ENCODE measurements at regions not wholly inside any gene's neighbourhood (a gene's known extent, or its start where the extent isn't known, plus 50 kb on each side); places are given as distances from the start of the nearest gene placed in this dataset.

DNA sequence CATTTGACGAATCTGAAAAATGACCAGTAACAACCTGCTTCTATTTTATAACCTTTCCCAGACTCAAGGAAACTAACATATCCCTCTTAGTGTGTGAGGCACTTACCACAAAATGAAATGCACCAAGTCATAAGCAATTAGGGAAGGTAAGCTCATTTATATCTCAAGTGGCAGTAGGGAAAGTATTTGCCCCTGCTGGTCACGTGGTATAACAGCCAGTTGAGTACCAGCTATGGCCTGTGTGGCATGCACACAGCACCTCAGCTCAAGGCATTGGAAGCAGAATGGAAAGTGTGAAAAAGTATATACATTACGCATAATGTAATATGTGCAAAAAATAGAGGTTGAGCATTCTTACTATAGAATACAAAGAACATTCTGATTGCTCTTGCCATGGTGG lies 178.3 kb upstream of the GYPA start:
- no peaks in the 10 kb centered on the region for H4K20me1 ChIP-seq (ENCODE audit: control insufficient read depth, insufficient read depth, low read depth, low read length)
- no peak for TF ChIP-seq EZH2phosphoT487 (IDR thresholded peaks at IDR 0.05; ENCODE audit: borderline replicate concordance, low read length)
- TF ChIP-seq, protein P1, sequence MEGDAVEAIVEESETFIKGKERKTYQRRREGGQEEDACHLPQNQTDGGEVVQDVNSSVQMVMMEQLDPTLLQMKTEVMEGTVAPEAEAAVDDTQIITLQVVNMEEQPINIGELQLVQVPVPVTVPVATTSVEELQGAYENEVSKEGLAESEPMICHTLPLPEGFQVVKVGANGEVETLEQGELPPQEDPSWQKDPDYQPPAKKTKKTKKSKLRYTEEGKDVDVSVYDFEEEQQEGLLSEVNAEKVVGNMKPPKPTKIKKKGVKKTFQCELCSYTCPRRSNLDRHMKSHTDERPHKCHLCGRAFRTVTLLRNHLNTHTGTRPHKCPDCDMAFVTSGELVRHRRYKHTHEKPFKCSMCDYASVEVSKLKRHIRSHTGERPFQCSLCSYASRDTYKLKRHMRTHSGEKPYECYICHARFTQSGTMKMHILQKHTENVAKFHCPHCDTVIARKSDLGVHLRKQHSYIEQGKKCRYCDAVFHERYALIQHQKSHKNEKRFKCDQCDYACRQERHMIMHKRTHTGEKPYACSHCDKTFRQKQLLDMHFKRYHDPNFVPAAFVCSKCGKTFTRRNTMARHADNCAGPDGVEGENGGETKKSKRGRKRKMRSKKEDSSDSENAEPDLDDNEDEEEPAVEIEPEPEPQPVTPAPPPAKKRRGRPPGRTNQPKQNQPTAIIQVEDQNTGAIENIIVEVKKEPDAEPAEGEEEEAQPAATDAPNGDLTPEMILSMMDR (IDR thresholded peaks at IDR 0.05; ENCODE audit: low read depth, low read length, poor library complexity, severe bottlenecking) = no peak
- no peaks in the 10 kb centered on the region for H3K27me3 ChIP-seq (ENCODE audit: control insufficient read depth, low read length)
- no peak overlapping the region for H3K4me3 ChIP-seq (ENCODE audit: low read length)
- H3K79me2 ChIP-seq (ENCODE audit: control insufficient read depth, low read length) = no peaks in the 10 kb centered on the region
- no peak overlapping the region for H3K4me2 ChIP-seq (ENCODE audit: low read length)
- H3F3A ChIP-seq (ENCODE audit: control insufficient read depth, insufficient read depth) = no peaks in the 10 kb centered on the region
- no peak overlapping the region for H3K27ac ChIP-seq (ENCODE audit: low read depth, low read length)
- H3K4me1 ChIP-seq (ENCODE audit: control insufficient read depth, low read length) = no peaks in the 10 kb centered on the region
- no peaks in the 10 kb centered on the region for H3K36me3 ChIP-seq (ENCODE audit: control insufficient read depth, low read length)
- H3K9me3 ChIP-seq (ENCODE audit: control insufficient read depth, insufficient read depth, low read length) = no peaks in the 10 kb centered on the region; the same call in 1 of the 2 replicates
- H3K9me2 ChIP-seq (replicated peaks; ENCODE audit: control insufficient read depth, low read length) = no peaks in the 10 kb centered on the region

DNA sequence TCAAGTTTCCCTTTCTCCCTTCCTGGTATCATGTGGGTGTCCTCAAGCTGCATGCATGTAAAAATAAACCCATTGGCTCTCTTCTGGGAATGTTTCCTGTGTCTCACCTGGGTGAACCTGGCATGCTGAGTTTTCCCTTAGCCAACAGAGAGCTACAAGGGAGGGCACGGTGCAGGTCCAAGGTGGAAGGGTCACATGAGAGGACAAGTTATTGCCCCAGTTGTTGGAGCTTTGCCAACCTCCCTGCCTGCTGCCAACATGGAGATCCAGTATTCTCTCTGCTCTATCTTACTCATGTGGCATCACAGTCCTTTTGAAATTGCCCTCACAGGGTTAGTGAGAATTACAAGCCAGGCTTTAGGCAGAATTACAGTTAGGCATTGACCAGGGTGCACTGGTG lies 196.1 kb upstream of the GYPA start:
- H4K20me1 ChIP-seq (ENCODE audit: control insufficient read depth, insufficient read depth, low read depth, low read length) = no peaks in the 10 kb centered on the region
- TF ChIP-seq, protein P1 (IDR thresholded peaks at IDR 0.05; ENCODE audit: low read depth, low read length, poor library complexity, severe bottlenecking) = no peak
- TF ChIP-seq EZH2phosphoT487 (IDR thresholded peaks at IDR 0.05; ENCODE audit: borderline replicate concordance, low read length) = no peak
- H3K4me2 ChIP-seq (ENCODE audit: low read length) = no peak overlapping the region
- H3K27ac ChIP-seq (ENCODE audit: low read depth, low read length) = no peak overlapping the region
- no peaks in the 10 kb centered on the region for H3K9me2 ChIP-seq (replicated peaks; ENCODE audit: control insufficient read depth, low read length)
- H3F3A ChIP-seq (ENCODE audit: control insufficient read depth, insufficient read depth) = no peaks in the 10 kb centered on the region
- no peaks in the 10 kb centered on the region for H3K27me3 ChIP-seq (ENCODE audit: control insufficient read depth, low read length)
- no peak overlapping the region for H3K4me3 ChIP-seq (ENCODE audit: low read length)
- H3K79me2 ChIP-seq (ENCODE audit: control insufficient read depth, low read length) = no peaks in the 10 kb centered on the region
- H3K9me3 ChIP-seq (ENCODE audit: control insufficient read depth, insufficient read depth, low read length) = no peaks in the 10 kb centered on the region
- no peaks in the 10 kb centered on the region for H3K4me1 ChIP-seq (ENCODE audit: control insufficient read depth, low read length)
- no peaks in the 10 kb centered on the region for H3K36me3 ChIP-seq (ENCODE audit: control insufficient read depth, low read length)

DNA sequence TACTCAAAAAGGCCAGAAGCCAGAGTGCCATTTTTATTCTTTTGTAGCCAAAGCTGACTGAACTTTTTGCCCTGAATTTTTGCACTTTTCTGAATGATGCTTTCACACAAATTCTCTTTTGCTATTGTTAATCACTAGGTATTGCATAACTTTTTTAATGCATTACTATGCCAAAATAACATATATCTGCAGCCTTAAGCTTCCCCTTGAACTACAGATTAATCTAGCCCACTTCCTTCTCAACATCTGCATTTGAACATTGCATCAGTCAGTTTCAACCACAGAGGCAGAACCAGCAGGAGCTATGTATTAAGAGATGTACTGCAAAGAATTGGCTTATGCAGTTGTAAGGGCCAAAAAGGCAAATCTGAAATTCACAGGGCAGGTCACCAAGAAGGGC lies 197.6 kb upstream of the GYPA start:
- Histone ChIP-seq H3F3A (ENCODE audit: control insufficient read depth, insufficient read depth) (no peaks in the 10 kb centered on the region), H3K4me1 (ENCODE audit: control insufficient read depth, low read length) (no peaks in the 10 kb centered on the region), H3K79me2 (ENCODE audit: control insufficient read depth, low read length) (no peaks in the 10 kb centered on the region), H3K9me2 (replicated peaks; ENCODE audit: control insufficient read depth, low read length) (no peaks in the 10 kb centered on the region), H3K4me3 (ENCODE audit: low read length) (no peak overlapping the region), H3K9me3 (ENCODE audit: control insufficient read depth, insufficient read depth, low read length) (no peaks in the 10 kb centered on the region), H3K36me3 (ENCODE audit: control insufficient read depth, low read length) (no peaks in the 10 kb centered on the region), H4K20me1 (ENCODE audit: control insufficient read depth, insufficient read depth, low read depth, low read length) (no peaks in the 10 kb centered on the region), H3K4me2 (ENCODE audit: low read length) (no peak overlapping the region), H3K27ac (ENCODE audit: low read depth, low read length) (no peak overlapping the region), H3K27me3 (ENCODE audit: control insufficient read depth, low read length) (no peaks in the 10 kb centered on the region)
- TF ChIP-seq, protein P1 (IDR thresholded peaks at IDR 0.05; ENCODE audit: low read depth, low read length, poor library complexity, severe bottlenecking) = no peak
- TF ChIP-seq EZH2phosphoT487 (IDR thresholded peaks at IDR 0.05; ENCODE audit: borderline replicate concordance, low read length) = no peak

DNA sequence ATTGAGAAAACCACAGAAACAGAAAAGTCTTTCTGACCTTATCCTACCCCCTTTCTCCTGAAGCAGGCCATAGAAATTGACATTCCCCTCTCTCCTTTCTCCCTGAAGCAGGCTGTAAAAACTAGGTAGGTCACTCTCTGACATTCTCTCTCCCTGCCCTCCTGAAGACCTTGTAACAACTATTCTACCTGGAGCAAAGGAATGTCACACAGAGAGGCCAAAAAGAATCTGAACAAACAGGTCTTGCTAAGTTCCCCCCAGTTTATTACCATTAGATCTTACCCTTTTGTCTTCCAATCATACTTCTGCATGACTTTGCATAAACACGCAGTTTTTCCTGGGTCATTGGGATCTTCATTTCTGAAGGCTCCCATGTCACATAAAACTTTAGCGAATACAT lies 198.3 kb upstream of the GYPA start:
- Histone ChIP-seq H3K4me3 (ENCODE audit: low read length) (no peak overlapping the region), H4K20me1 (ENCODE audit: control insufficient read depth, insufficient read depth, low read depth, low read length) (no peaks in the 10 kb centered on the region), H3K4me1 (ENCODE audit: control insufficient read depth, low read length) (no peaks in the 10 kb centered on the region), H3K9me3 (ENCODE audit: control insufficient read depth, insufficient read depth, low read length) (no peaks in the 10 kb centered on the region), H3K36me3 (ENCODE audit: control insufficient read depth, low read length) (no peaks in the 10 kb centered on the region), H3K9me2 (replicated peaks; ENCODE audit: control insufficient read depth, low read length) (no peaks in the 10 kb centered on the region), H3F3A (ENCODE audit: control insufficient read depth, insufficient read depth) (no peaks in the 10 kb centered on the region), H3K79me2 (ENCODE audit: control insufficient read depth, low read length) (no peaks in the 10 kb centered on the region), H3K4me2 (ENCODE audit: low read length) (no peak overlapping the region), H3K27ac (ENCODE audit: low read depth, low read length) (no peak overlapping the region), H3K27me3 (ENCODE audit: control insufficient read depth, low read length) (no peaks in the 10 kb centered on the region)
- no peak for TF ChIP-seq EZH2phosphoT487 (IDR thresholded peaks at IDR 0.05; ENCODE audit: borderline replicate concordance, low read length)
- TF ChIP-seq, protein P1 (IDR thresholded peaks at IDR 0.05; ENCODE audit: low read depth, low read length, poor library complexity, severe bottlenecking) = no peak

Measured in DOHH2 (cell line).